K562 (cell line): ENCODE measurements at regions not wholly inside any gene's neighbourhood (a gene's known extent, or its start where the extent isn't known, plus 50 kb on each side); places are given as distances from the start of the nearest gene placed in this dataset.
A peak's percentile ranks its signal among the peaks of the same experiment; 100 is the strongest.
"Not testable (repeated sequence)": the region's sequence is repeated elsewhere in the genome, so short reads cannot be mapped to it uniquely, and the experiment has no call there.

ENCODE experiments used
- ATAC-seq: fragments of 200-7000 bp; cut with Tn5 transposase; 3 replicates; pipeline ENCODE4 v1.9.1; 2020; ENCODE audit warnings: moderate library complexity
- BruUV-seq: library from RNA; stranded (reverse); fragments of 400-500 nt; replicated peaks from 2 replicates; lab custom pipeline; 2021; lab: Mats Ljungman, UMichigan
- CTCF ChIA-PET: fragments of 300-600 bp; formaldehyde crosslinking; extraction: SDS; loops from one replicate; lab custom pipeline; 2021; ENCODE audit warnings: low intra/inter-chr PET ratio; lab: Yijun Ruan, JAX
- POLR2A ChIA-PET: fragments of 300-600, 350-650 bp; sonication (Branson Sonifier 250); formaldehyde crosslinking; extraction: SDS; loops from one replicate; lab custom pipeline; 2021; ENCODE audit warnings: antibody characterized with exemption, inconsistent platforms; lab: Yijun Ruan, JAX
- DNase-seq, 4 experiments: peaks; one replicate each; pipeline versions ENCODE4 v3.0.0 to v3.0.0-alpha.2; 2011 to 2018; ENCODE audit warnings: low spot score in 3 of 4, mixed read lengths in 3 of 4; ENCODE audit errors: extremely low read depth in 1 of 4
- FAIRE-seq: peaks from 2 replicates; lab custom pipeline; 2011; peaks lifted over from hg19 to GRCh38; lab: Jason Lieb, UNC
- H2AFZ ChIP-seq: 2 replicates; pipeline ENCODE4 v1.6.0; 2011; ENCODE audit warnings: low read depth, low read length, control low read depth, inconsistent platforms
- H3K27ac ChIP-seq: fragments of 200-600 bp; 3 replicates; pipeline ENCODE4 v1.8.0; 2011; ENCODE audit warnings: low read depth, mild to moderate bottlenecking, control low read depth, inconsistent platforms, low read length, moderate library complexity, mixed read lengths; ENCODE audit errors: extremely low read depth
- H3K27me3 ChIP-seq, 2 experiments: fragments of 300-600 bp in 1 of 2; 2 replicates in 1 of 2; 3 replicates in 1 of 2; pipeline versions ENCODE4 v1.6.0 to v1.8.0; 2011; ENCODE audit warnings: inconsistent platforms in 2 of 2, low read length in 2 of 2, mild to moderate bottlenecking in 1 of 2, mixed read lengths in 1 of 2, moderate library complexity in 1 of 2; ENCODE audit not compliant: control insufficient read depth in 2 of 2, insufficient read depth in 2 of 2
- H3K36me3 ChIP-seq: fragments of 300-600 bp; 3 replicates; pipeline ENCODE4 v1.8.0; 2011; ENCODE audit warnings: mild to moderate bottlenecking, low read length, inconsistent platforms; ENCODE audit not compliant: control insufficient read depth, insufficient read depth
- H3K4me1 ChIP-seq, 2 experiments: fragments of 200-600 bp in 1 of 2; replicated peaks in 1 of 2; 2 replicates in 1 of 2; 3 replicates in 1 of 2; pipeline versions ENCODE4 v1.5.1 to v1.8.0; 2011; ENCODE audit warnings: inconsistent platforms in 2 of 2, low read length in 2 of 2, mild to moderate bottlenecking in 1 of 2, mixed read lengths in 1 of 2, moderate library complexity in 1 of 2; ENCODE audit not compliant: control insufficient read depth in 2 of 2, insufficient read depth in 2 of 2
- H3K4me2 ChIP-seq: 2 replicates; pipeline ENCODE4 v1.6.1; 2011; ENCODE audit warnings: low read length, control low read depth, inconsistent platforms, mixed read lengths; ENCODE audit not compliant: insufficient read depth
- H3K4me3 ChIP-seq: fragments of 200-600 bp; sonication (generic), shearing (Covaris generic); 2 replicates; pipeline ENCODE4 v1.5.1; 2016; ENCODE audit warnings: control low read depth, inconsistent platforms
- H3K79me2 ChIP-seq: fragments of 200-600 bp; 3 replicates; pipeline ENCODE4 v1.8.0; 2011; ENCODE audit warnings: low read length, inconsistent platforms; ENCODE audit not compliant: control insufficient read depth, insufficient read depth
- H3K9ac ChIP-seq, 2 experiments: 2 replicates each; pipeline versions ENCODE4 v1.6.0 to v1.6.1; 2011; ENCODE audit warnings: low read depth in 2 of 2, low read length in 2 of 2, control low read depth in 1 of 2, inconsistent platforms in 1 of 2, mild to moderate bottlenecking in 1 of 2, mixed read lengths in 1 of 2; ENCODE audit not compliant: insufficient read depth in 1 of 2
- H3K9me1 ChIP-seq: one replicate; pipeline ENCODE4 v1.6.0; 2011; ENCODE audit warnings: inconsistent platforms, mild to moderate bottlenecking, low read length, moderate library complexity; ENCODE audit not compliant: control insufficient read depth, insufficient read depth
- H3K9me3 ChIP-seq: replicated peaks from 2 replicates; pipeline ENCODE4 v1.5.1; 2011; ENCODE audit warnings: low read depth, low read length, inconsistent platforms; ENCODE audit not compliant: control insufficient read depth, insufficient read depth
- H4K20me1 ChIP-seq: replicated peaks from 2 replicates; pipeline ENCODE4 v1.6.1; 2011; ENCODE audit warnings: low read length, inconsistent platforms, mixed read lengths; ENCODE audit not compliant: control insufficient read depth, insufficient read depth
- BHLHE40 ChIP-seq: IDR thresholded peaks from 2 replicates; pipeline ENCODE4 v1.6.1; 2011; ENCODE audit warnings: low read length, improper control_type of control experiment
- KDM1A ChIP-seq, 2 experiments: fragments of 450-650 bp; IDR thresholded peaks; 2 replicates each; pipeline ENCODE4 v1.6.1; 2016; ENCODE audit warnings: mild to moderate bottlenecking in 2 of 2
- MCM3 ChIP-seq: fragments of 450-650 bp; IDR thresholded peaks from 2 replicates; pipeline ENCODE4 v1.6.1; 2016
- MEIS2 ChIP-seq: fragments of 450-650 bp; IDR thresholded peaks from 2 replicates; pipeline ENCODE4 v1.6.1; 2014; ENCODE audit warnings: mild to moderate bottlenecking; ENCODE audit not compliant: partially characterized antibody
- NFYB ChIP-seq: IDR thresholded peaks from 2 replicates; pipeline ENCODE4 v1.6.1; 2011; ENCODE audit warnings: mild to moderate bottlenecking, moderate library complexity; ENCODE audit not compliant: insufficient read length; ENCODE audit errors: extremely low read depth
- RREB1 ChIP-seq: fragments of 250-450 bp; sonication (Bioruptor Pico); IDR thresholded peaks from 2 replicates; pipeline ENCODE4 v1.4.0; 2020
- TFAM ChIP-seq: fragments of 250-450 bp; sonication (Bioruptor Pico); conservative IDR thresholded peaks from 2 replicates; pipeline ENCODE4 v1.5.0; 2021; ENCODE audit warnings: mild to moderate bottlenecking, moderate library complexity
- ZFX ChIP-seq: sonication (generic); formaldehyde crosslinking; IDR thresholded peaks from 2 replicates; pipeline ENCODE4 v1.8.0; 2022; ENCODE audit warnings: mild to moderate bottlenecking, missing genetic modification reagents, moderate library complexity
- ZNF311 ChIP-seq: fragments of 250-450 bp; sonication (Bioruptor Pico); IDR thresholded peaks from 2 replicates; pipeline ENCODE4 v1.4.0; 2020; ENCODE audit warnings: mild to moderate bottlenecking, moderate library complexity
- WGBS: fragments of 100-300 bp; shearing (Covaris generic); methylation state at CpG from one replicate; pipeline ENCODE4 v1.1.6; 2016; ENCODE audit warnings: low coverage, mixed read lengths; ENCODE audit not compliant: insufficient coverage; ENCODE audit errors: missing lambda C conversion rate; 5-methylcytosine and 5-hydroxymethylcytosine counted together
- in situ Hi-C: fragments of 300-500 bp; cut with MboI; formaldehyde crosslinking; loops from 4 replicates; pipeline ENCODE4 v1.15.0; 2018; ENCODE audit warnings: inconsistent platforms, mixed read lengths
- intact Hi-C: fragments of 100-400 bp; cut with micrococcal nuclease; formaldehyde crosslinking; loops from 2 replicates; pipeline ENCODE4 v1.14.2; 2022
- TF ChIP-seq, protein P1 (sequence below): fragments of 450-650 bp; IDR thresholded peaks from 2 replicates; pipeline ENCODE4 v1.6.1; 2016

- H2AFZ ChIP-seq, in situ Hi-C loops, H3K9ac ChIP-seq, H4K20me1 ChIP-seq, H3K27me3 ChIP-seq, H3K9me1 ChIP-seq, FAIRE-seq, H3K4me2 ChIP-seq, H3K36me3 ChIP-seq, DNase-seq, H3K27ac ChIP-seq, BruUV-seq, H3K4me3 ChIP-seq, H3K79me2 ChIP-seq, POLR2A ChIA-PET, H3K4me1 ChIP-seq, CTCF ChIA-PET, intact Hi-C loops, ATAC-seq, H3K9me3 ChIP-seq: not testable (repeated sequence)
- TF ChIP-seq, protein P1, sequence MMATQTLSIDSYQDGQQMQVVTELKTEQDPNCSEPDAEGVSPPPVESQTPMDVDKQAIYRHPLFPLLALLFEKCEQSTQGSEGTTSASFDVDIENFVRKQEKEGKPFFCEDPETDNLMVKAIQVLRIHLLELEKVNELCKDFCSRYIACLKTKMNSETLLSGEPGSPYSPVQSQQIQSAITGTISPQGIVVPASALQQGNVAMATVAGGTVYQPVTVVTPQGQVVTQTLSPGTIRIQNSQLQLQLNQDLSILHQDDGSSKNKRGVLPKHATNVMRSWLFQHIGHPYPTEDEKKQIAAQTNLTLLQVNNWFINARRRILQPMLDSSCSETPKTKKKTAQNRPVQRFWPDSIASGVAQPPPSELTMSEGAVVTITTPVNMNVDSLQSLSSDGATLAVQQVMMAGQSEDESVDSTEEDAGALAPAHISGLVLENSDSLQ, result 0 out of 2 replicates have a peak, but pooled peaks have one; percentile 30
- peak; percentile 8 for TF ChIP-seq MEIS2
- TF ChIP-seq NFYB, result peak; percentile 53
- 0% methylated on average over 3 of the region's 3 CpGs for WGBS
Measured at GRCh38 chr4:67274671-67275070, 270.6 kb downstream of the CENPC start.

GRCh38 chr4:67273666-67274065 lies 271.6 kb downstream of the CENPC start:
- ChIA-PET POLR2A (no interaction called here), CTCF (no interaction called here)
- Histone ChIP-seq H3K79me2 (no peaks in the 10 kb centered on the region), H3K9me1 (no peaks in the 10 kb centered on the region), H2AFZ (no peak overlapping the region), H3K4me3 (no peak overlapping the region), H3K27me3 (no peaks in the 10 kb centered on the region), H3K4me1 (no peaks in the 10 kb centered on the region), H3K4me2 (no peak overlapping the region), H3K9me3 (no peaks in the 10 kb centered on the region), H3K27ac (no peak overlapping the region), H3K9ac (no peak overlapping the region), H3K36me3 (no peaks in the 10 kb centered on the region), H4K20me1 (no peaks in the 10 kb centered on the region)
- no peak for FAIRE-seq
- no TSS peak for BruUV-seq
- intact Hi-C loops (no loop called here), in situ Hi-C loops (no loop called here)
- DNase-seq, result no peak
- no peak for ATAC-seq
- 0% methylated on average over 2 of the region's 2 CpGs for WGBS
- TF ChIP-seq BHLHE40 (no peak), MCM3 (no peak), KDM1A (IDR thresholded peaks at IDR 0.05) (no peak), TFAM (CRISPR knock-in tag) (no peak), ZFX (CRISPR knock-in tag) (no peak), RREB1 (CRISPR knock-in tag) (no peak), ZNF311 (no peak)
